ENCODE measurements at regions not wholly inside any gene's neighbourhood (a gene's known extent, or its start where the extent isn't known, plus 50 kb on each side); places are given as distances from the start of the nearest gene placed in this dataset.

- no peak for TF ChIP-seq EP300 (IDR thresholded peaks at IDR 0.05; ENCODE audit: borderline replicate concordance in 1 of 2, low read depth in 2 of 2, low read length in 2 of 2)
Observed at GRCh38 chr9:89738137-89738932, 133.5 kb downstream of the GADD45G start (continued).

All from H1 (cell line).